Frontal cortex (tissue), 3 donors: ENCODE measurements at regions not wholly inside any gene's neighbourhood (a gene's known extent, or its start where the extent isn't known, plus 50 kb on each side); places are given as distances from the start of the nearest gene placed in this dataset.
"Not testable (repeated sequence)": the region's sequence is repeated elsewhere in the genome, so short reads cannot be mapped to it uniquely, and the experiment has no call there.

Experiments used
- DNase-seq, 2 donors: peaks; one replicate each; pipeline ENCODE4 v3.0.0; 2012; ENCODE audit warnings: low spot score in 2 of 2
- FAIRE-seq: peaks from 2 replicates; lab custom pipeline; 2012; peaks lifted over from hg19 to GRCh38; lab: Jason Lieb, UNC
- donor health status: control.
- donor health status: control.
- donor health status: control.

GRCh38 chr3:176896165-176896564, 301.1 kb downstream of the TBL1XR1 start:
- DNase-seq (no peak), FAIRE-seq (no peak)

GRCh38 chr3:176879710-176880109, 317.6 kb downstream of the TBL1XR1 start:
- FAIRE-seq (no peak), DNase-seq (no peak)

- no peak for DNase-seq
- FAIRE-seq, result no peak
Observed at GRCh38 chr3:176873261-176873660, 324.0 kb downstream of the TBL1XR1 start.

- FAIRE-seq, result no peak
- DNase-seq, result no peak
Observed at GRCh38 chr3:176872771-176873209, 324.5 kb downstream of the TBL1XR1 start.

- DNase-seq, result no peak
- no peak for FAIRE-seq
Observed at GRCh38 chr3:176870451-176870850, 326.8 kb downstream of the TBL1XR1 start.

GRCh38 chr3:176867681-176868663, 329.3 kb downstream of the TBL1XR1 start:
- DNase-seq (no peak), FAIRE-seq (no peak)

GRCh38 chr3:176861137-176861536, 336.1 kb downstream of the TBL1XR1 start:
- FAIRE-seq (no peak), DNase-seq (no peak)

GRCh38 chr3:176856721-176857120, 340.6 kb downstream of the TBL1XR1 start:
- DNase-seq (no peak), FAIRE-seq (no peak)

- DNase-seq (no peak), FAIRE-seq (no peak)
Observed at GRCh38 chr3:176855901-176856486, 341.3 kb downstream of the TBL1XR1 start.

- DNase-seq (no peak), FAIRE-seq (no peak)
Observed at GRCh38 chr3:176855213-176855612, 342.1 kb downstream of the TBL1XR1 start.

- FAIRE-seq (no peak), DNase-seq (no peak)
Observed at GRCh38 chr3:176850498-176850897, 346.8 kb downstream of the TBL1XR1 start.

GRCh38 chr3:176848431-176849214, 348.7 kb downstream of the TBL1XR1 start:
- FAIRE-seq, result no peak
- no peak for DNase-seq

- FAIRE-seq (no peak), DNase-seq (no peak)
Observed at GRCh38 chr3:176842914-176843313, 354.4 kb downstream of the TBL1XR1 start.

- DNase-seq (no peak), FAIRE-seq (no peak)
Observed at GRCh38 chr3:176840641-176841286, 356.5 kb downstream of the TBL1XR1 start.

GRCh38 chr3:176839901-176840300, 357.4 kb downstream of the TBL1XR1 start:
- FAIRE-seq (no peak), DNase-seq (no peak)

GRCh38 chr3:176839466-176839865, 357.8 kb downstream of the TBL1XR1 start:
- FAIRE-seq (no peak), DNase-seq (no peak)

GRCh38 chr3:176827244-176827643, 370.0 kb downstream of the TBL1XR1 start:
- not testable (repeated sequence) for FAIRE-seq

GRCh38 chr3:176824811-176825210, 372.5 kb downstream of the TBL1XR1 start:
- FAIRE-seq (no peak), DNase-seq (no peak)

More at GRCh38 chr3:176827244-176827643, 370.0 kb downstream of the TBL1XR1 start:
- DNase-seq, result not testable (repeated sequence)

- no peak for FAIRE-seq
Observed at GRCh38 chr3:176820764-176821163, 376.5 kb downstream of the TBL1XR1 start.

GRCh38 chr3:176816937-176817336, 380.3 kb downstream of the TBL1XR1 start:
- FAIRE-seq (no peak), DNase-seq (no peak)

More at GRCh38 chr3:176820764-176821163, 376.5 kb downstream of the TBL1XR1 start:
- DNase-seq, result no peak
